Endothelial cell of umbilical vein (primary cell): ENCODE measurements at regions not wholly inside any gene's neighbourhood (a gene's known extent, or its start where the extent isn't known, plus 50 kb on each side); places are given as distances from the start of the nearest gene placed in this dataset.

Source experiments
- BruUV-seq: library from RNA; stranded (reverse); fragments of 400-500 nt; replicated peaks from 2 replicates; lab custom pipeline; 2021; lab: Mats Ljungman, UMichigan
- CTCF ChIA-PET: fragments of 300-600, 350-600 bp; sonication (Branson Sonifier 250); formaldehyde crosslinking; loops from one replicate; lab custom pipeline; 2021; ENCODE audit warnings: antibody characterized with exemption, inconsistent platforms; lab: Charles Lee
- POLR2A ChIA-PET: fragments of 300-600, 350-600 bp; sonication (Branson Sonifier 250); formaldehyde crosslinking; loops from one replicate; lab custom pipeline; 2021; ENCODE audit warnings: antibody characterized with exemption, inconsistent platforms; lab: Charles Lee
- DNase-seq: peaks from one replicate; pipeline ENCODE4 v3.0.0-alpha.2; 2011; ENCODE audit warnings: low read depth, low spot score
- FAIRE-seq: peaks from 2 replicates; lab custom pipeline; 2011; peaks lifted over from hg19 to GRCh38; lab: Jason Lieb, UNC
- H2AFZ ChIP-seq: 2 replicates; pipeline ENCODE4 v1.6.0; 2012; ENCODE audit warnings: low read depth, low read length, control low read depth, inconsistent platforms
- H3K27ac ChIP-seq: 2 replicates; pipeline ENCODE4 v1.5.1; 2011; ENCODE audit warnings: low read depth, mild to moderate bottlenecking, control low read depth, low read length, moderate library complexity; ENCODE audit not compliant: insufficient read depth
- H3K27me3 ChIP-seq, 2 experiments: 2 replicates each; pipeline versions ENCODE4 v1.6.0 to v1.6.1; 2011; ENCODE audit warnings: low read length in 2 of 2, mixed read lengths in 1 of 2; ENCODE audit not compliant: control insufficient read depth in 2 of 2, insufficient read depth in 2 of 2
- H3K36me3 ChIP-seq, 2 experiments: 2 replicates in 1 of 2; 3 replicates in 1 of 2; pipeline ENCODE4 v1.5.1; 2011; ENCODE audit warnings: low read length in 2 of 2, mild to moderate bottlenecking in 1 of 2, moderate library complexity in 1 of 2; ENCODE audit not compliant: control insufficient read depth in 2 of 2, insufficient read depth in 2 of 2; ENCODE audit errors: extremely low read depth in 1 of 2
- H3K4me1 ChIP-seq: 3 replicates; pipeline ENCODE4 v1.5.1; 2011; ENCODE audit warnings: mild to moderate bottlenecking, low read length; ENCODE audit not compliant: control insufficient read depth, insufficient read depth; ENCODE audit errors: extremely low read depth
- H3K4me2 ChIP-seq: 2 replicates; pipeline ENCODE4 v1.6.1; 2011; ENCODE audit warnings: low read length, control low read depth, mixed read lengths; ENCODE audit not compliant: insufficient read depth
- H3K4me3 ChIP-seq, 3 experiments: fragments of 200-600 bp in 1 of 3; sonication (generic), shearing (Covaris generic) in 1 of 3; replicated peaks in 1 of 3; 2 replicates each; pipeline ENCODE4 v1.5.1; 2011 to 2016; ENCODE audit warnings: control low read depth in 3 of 3, low read length in 3 of 3, mild to moderate bottlenecking in 2 of 3, inconsistent platforms in 1 of 3, low read depth in 1 of 3, moderate library complexity in 1 of 3; ENCODE audit not compliant: insufficient read depth in 1 of 3
- H3K79me2 ChIP-seq: 2 replicates; pipeline ENCODE4 v1.6.0; 2012; ENCODE audit warnings: low read length, inconsistent platforms; ENCODE audit not compliant: control insufficient read depth, insufficient read depth
- H3K9ac ChIP-seq: replicated peaks from 2 replicates; pipeline ENCODE3; 2011; ENCODE audit warnings: low read length, control low read depth; ENCODE audit not compliant: insufficient read depth; ENCODE audit errors: extremely low read depth
- H3K9me1 ChIP-seq: replicated peaks from 3 replicates; pipeline ENCODE4 v1.6.0; 2011; ENCODE audit warnings: mild to moderate bottlenecking, low read length; ENCODE audit not compliant: control insufficient read depth, insufficient read depth; ENCODE audit errors: extremely low read depth
- H3K9me3 ChIP-seq: replicated peaks from 2 replicates; pipeline ENCODE4 v1.5.1; 2012; ENCODE audit warnings: low read length, inconsistent platforms; ENCODE audit not compliant: control insufficient read depth, insufficient read depth
- H4K20me1 ChIP-seq: replicated peaks from 2 replicates; pipeline ENCODE3; 2011; ENCODE audit warnings: mild to moderate bottlenecking, low read length; ENCODE audit not compliant: control insufficient read depth, insufficient read depth; ENCODE audit errors: extremely low read depth
- CTCF ChIP-seq, 2 donors: IDR thresholded peaks; 1 replicate in 1 of 2; 2 replicates in 1 of 2; pipeline ENCODE4 v1.5.1; 2011; ENCODE audit warnings: low read length in 2 of 2, mild to moderate bottlenecking in 2 of 2, moderate library complexity in 2 of 2, control low read depth in 1 of 2, inconsistent platforms in 1 of 2, low read depth in 1 of 2; ENCODE audit not compliant: insufficient read depth in 1 of 2; ENCODE audit errors: extremely low read depth in 1 of 2
- EZH2 ChIP-seq: IDR thresholded peaks from 2 replicates; pipeline ENCODE4 v1.6.1; 2012; ENCODE audit warnings: borderline replicate concordance, low read depth, mild to moderate bottlenecking, moderate library complexity, low read length, inconsistent platforms; ENCODE audit not compliant: severe bottlenecking
- FOS ChIP-seq: IDR thresholded peaks from 2 replicates; pipeline ENCODE4 v1.6.1; 2011; ENCODE audit warnings: mild to moderate bottlenecking, low read length, moderate library complexity, borderline replicate concordance; ENCODE audit not compliant: insufficient read depth
- GATA2 ChIP-seq: IDR thresholded peaks from 2 replicates; pipeline ENCODE4 v1.7.0; 2011; ENCODE audit warnings: low read depth, mild to moderate bottlenecking, moderate library complexity, mixed read lengths, low read length; ENCODE audit not compliant: insufficient read length, insufficient read depth
- JUN ChIP-seq: IDR thresholded peaks from 2 replicates; pipeline ENCODE4 v1.6.1; 2011; ENCODE audit warnings: borderline replicate concordance, low read depth; ENCODE audit not compliant: insufficient read length, insufficient read depth
- MYC ChIP-seq: IDR thresholded peaks from one replicate; pipeline ENCODE4 v1.6.1; 2011; ENCODE audit warnings: mild to moderate bottlenecking, low read depth, low read length
- POLR2A ChIP-seq: IDR thresholded peaks from 2 replicates; pipeline ENCODE4 v1.6.1; 2012; ENCODE audit warnings: low read depth, mild to moderate bottlenecking, control low read depth, low read length
- POLR2AphosphoS5 ChIP-seq: IDR thresholded peaks from 2 replicates; pipeline ENCODE4 v1.6.1; 2012; ENCODE audit warnings: low read depth, mild to moderate bottlenecking, control low read depth, low read length, moderate library complexity; ENCODE audit not compliant: insufficient read depth
- dilution Hi-C: fragments of 300-500 bp; cut with MboI; formaldehyde crosslinking; loops from one replicate; pipeline ENCODE4 v1.15.0; 2019; ENCODE audit warnings: low sequenced_read_pairs; ENCODE audit not compliant: extremely low pct_ligation_motif_present
- intact Hi-C: fragments of 100-400 bp; cut with micrococcal nuclease; formaldehyde crosslinking; loops from one replicate; pipeline ENCODE4 v1.10.0; 2022
- TF ChIP-seq, protein P1 (sequence below): IDR thresholded peaks from 2 replicates; pipeline ENCODE4 v1.6.1; 2011; ENCODE audit not compliant: insufficient read depth, insufficient read length

GRCh38 chr5:133756036-133756435 lies 143.7 kb upstream of the FSTL4 start:
- dilution Hi-C loops = no loop called here
- ChIA-PET POLR2A (no interaction called here), CTCF (interaction anchor here (2.7 kb wide), 1 partner anchor 16 kb away, joined by 8 read pairs; no protein-coding TSS in a partner anchor)
- no peak for DNase-seq
- Histone ChIP-seq H3K27me3 (peaks cover 0 to 5% of the 10 kb centered on the region in 2 experiments), H3K27ac (no peak overlapping the region), H3K4me2 (no peak overlapping the region), H3K9me1 (no peaks in the 10 kb centered on the region), H3K9me3 (no peaks in the 10 kb centered on the region), H3K4me3 (no peak overlapping the region), H4K20me1 (no peaks in the 10 kb centered on the region), H3K36me3 (no peaks in the 10 kb centered on the region), H2AFZ (no peak overlapping the region), H3K4me1 (peaks cover 9% of the 10 kb centered on the region), H3K9ac (no peak overlapping the region), H3K79me2 (no peaks in the 10 kb centered on the region)
- BruUV-seq = no TSS peak
- intact Hi-C loops = no loop called here
- no peak for TF ChIP-seq EZH2
- no peak for TF ChIP-seq FOS
- TF ChIP-seq JUN = no peak
- no peak for TF ChIP-seq CTCF (IDR thresholded peaks at IDR 0.05; ENCODE audit: extremely low read depth in 1 of 2, insufficient read depth in 1 of 2, low read depth in 1 of 2, low read length in 2 of 2)
- TF ChIP-seq, protein P1, sequence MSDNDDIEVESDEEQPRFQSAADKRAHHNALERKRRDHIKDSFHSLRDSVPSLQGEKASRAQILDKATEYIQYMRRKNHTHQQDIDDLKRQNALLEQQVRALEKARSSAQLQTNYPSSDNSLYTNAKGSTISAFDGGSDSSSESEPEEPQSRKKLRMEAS = no peak
- no peak for TF ChIP-seq MYC
- no peak for TF ChIP-seq POLR2A
- TF ChIP-seq POLR2AphosphoS5 = no peak
- no peak for TF ChIP-seq GATA2
- no peak for FAIRE-seq
